DMS53 (cell line): ENCODE measurements at regions not wholly inside any gene's neighbourhood (a gene's known extent, or its start where the extent isn't known, plus 50 kb on each side); places are given as distances from the start of the nearest gene placed in this dataset.
A peak's percentile ranks its signal among the peaks of the same experiment; 100 is the strongest.

Experiments used
- DNase-seq: peaks from one replicate; lab custom pipeline; 2025; lab: John Stamatoyannopoulos, UW

DNA sequence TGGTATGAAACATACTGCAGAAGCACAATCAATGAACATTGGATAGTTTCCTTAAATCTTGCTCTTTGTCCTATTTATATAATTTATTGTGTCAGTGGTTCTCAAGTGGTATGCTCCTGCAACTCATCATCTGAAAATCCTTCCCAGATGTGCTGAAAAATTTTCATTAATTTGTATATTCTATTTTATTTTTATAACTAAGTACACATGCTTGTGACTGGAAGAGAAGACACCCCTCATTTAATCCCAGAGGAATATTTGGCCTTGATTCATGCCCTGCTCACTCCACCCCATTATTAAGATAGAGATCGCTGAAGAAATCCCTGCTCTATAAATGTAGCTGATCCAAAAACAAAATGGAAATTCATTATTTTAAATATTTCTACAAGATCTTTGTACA is 870.5 kb upstream of the CXADR start:
- DNase-seq, result no peak

DNA sequence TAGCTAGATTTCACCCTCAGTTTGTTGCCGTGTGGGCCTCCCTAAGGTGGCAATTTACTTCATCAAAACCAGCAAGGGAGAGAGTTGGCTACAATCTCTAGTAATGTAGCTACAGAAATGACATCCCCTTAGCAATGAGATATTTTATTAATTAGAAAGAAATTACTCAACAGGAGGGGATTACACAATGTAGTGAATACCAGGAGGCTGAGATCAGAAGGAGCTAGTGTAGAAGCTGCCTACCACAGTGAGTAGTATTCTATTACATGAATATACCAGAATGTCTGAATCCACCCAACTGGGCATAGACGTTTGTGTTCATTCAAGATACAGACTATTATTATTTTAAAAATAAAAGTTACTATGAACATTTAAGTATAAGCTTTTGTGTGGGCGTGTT is 868.2 kb upstream of the CXADR start:
- DNase-seq, result no peak

DNA sequence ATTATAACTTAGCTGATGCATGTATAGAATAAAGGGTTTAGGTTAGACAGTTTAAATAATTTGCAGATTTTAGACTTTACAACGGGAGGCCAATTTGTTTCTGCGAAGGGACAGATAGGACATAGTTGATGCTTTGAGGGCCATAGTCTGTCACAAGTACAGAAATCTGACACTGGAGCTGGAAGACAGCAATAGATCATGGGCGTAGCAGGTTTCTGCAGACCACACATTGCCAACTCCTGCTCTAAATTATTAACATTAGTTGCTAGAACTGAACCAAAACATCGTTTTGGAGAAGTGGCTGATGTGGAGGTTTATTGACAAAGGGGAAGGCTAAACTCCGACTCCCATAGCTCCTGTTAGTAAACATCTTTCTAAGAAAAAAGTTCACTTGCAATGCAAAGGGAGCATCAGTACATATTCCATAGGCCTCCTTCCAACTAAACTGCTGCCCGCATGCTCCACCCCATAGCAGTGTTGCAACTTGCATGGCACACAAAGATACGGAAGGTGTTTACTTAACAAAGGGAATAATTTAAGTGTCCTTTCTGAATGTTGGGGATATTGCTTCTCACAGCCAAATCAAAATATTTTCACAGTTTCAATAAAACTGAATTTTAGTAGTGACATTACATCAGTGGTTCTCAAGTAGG is 862.0 kb upstream of the CXADR start:
- no peak for DNase-seq

DNA sequence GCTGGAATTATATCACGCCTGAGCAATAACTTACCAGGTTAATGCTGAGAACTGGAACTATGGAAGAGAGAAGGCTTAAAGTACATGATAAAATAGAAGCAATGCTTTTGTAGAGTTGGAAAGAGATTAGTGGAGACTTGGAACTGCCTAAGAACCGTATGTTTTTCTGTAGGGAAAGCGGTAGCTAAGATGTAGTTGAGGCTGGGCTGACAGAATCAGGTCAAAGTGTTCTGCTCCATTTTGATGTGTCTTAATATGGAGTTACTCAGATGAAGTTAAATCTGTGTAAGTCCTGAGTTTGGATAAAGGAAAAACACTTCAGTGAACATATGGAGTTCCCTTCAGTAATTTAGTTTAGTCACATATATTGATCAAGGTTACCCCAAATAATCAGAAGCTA is 860.9 kb upstream of the CXADR start:
- DNase-seq, result no peak

DNA sequence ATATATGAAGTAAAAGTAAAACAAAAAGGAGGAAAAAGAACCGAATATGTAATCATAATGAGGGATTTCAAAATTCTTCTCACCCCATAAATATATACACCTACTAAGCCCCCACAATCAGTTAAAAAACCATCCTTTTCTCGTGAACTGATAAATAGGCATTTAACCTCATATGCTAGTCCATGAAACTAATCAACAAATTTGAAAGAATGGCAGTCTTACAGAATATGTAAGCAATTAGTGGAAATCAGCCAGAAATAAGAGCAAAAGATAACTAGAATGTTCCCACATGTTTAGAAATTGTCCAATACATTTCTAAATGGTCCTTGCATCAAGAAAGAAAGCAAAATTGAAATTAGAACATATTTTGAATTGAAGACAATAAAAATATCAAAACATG is 849.4 kb upstream of the CXADR start:
- no peak for DNase-seq

DNA sequence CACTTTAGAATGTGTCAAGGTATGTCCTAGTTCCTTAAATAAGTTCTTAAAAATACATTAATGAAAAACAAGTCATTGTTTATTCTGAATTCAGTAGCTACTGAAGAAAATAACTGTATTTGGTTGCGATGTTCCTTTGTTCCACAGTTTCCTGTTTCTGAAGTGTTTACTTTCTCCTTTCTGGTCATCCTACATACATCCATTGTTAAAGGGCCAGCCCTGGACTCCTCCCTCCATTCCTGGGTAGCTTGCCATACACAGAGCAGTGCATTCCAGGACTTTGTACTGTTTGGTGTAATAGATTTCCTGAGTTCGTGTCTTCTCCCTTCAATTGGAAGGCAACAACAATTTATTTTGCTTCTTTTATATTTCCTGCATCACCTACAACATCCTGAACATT is 845.4 kb upstream of the CXADR start:
- peak; percentile 68 for DNase-seq

DNA sequence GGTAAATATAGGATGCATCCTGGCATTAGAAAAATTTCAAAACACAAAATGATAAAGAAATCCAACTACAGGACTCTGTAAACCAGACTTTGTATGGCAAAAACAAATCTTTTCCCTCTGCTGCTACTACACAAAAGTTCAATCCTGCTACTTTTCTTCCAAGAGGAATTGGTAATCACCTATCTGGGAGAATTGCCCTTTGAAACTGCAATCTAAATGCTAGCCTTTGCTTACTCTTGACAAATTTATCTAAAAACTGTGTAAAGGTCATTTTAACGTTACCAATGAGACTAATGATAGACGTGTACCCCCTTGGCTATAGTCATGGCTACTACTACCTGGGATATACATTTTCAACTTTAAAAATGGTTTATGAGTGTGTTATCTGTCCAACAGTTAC is 837.9 kb upstream of the CXADR start:
- no peak for DNase-seq

DNA sequence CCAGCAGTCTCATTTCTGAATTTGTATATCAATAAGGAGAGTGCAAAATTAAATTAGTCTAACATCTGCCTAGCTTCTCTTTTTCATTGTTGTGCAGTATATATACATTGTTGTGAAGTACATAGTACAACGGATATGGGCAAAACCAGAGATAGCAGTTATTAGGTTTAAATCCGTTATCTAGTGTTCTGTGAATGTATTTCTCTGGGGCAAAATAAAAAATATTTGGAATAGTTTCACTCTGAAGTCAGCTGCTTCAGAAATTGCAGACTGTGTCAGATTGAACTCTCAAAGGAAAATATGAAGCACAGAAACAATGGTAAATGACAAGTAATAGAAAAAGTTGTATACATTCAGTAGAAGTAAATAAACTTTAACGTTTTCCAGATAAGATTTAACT is 836.5 kb upstream of the CXADR start:
- no peak for DNase-seq

DNA sequence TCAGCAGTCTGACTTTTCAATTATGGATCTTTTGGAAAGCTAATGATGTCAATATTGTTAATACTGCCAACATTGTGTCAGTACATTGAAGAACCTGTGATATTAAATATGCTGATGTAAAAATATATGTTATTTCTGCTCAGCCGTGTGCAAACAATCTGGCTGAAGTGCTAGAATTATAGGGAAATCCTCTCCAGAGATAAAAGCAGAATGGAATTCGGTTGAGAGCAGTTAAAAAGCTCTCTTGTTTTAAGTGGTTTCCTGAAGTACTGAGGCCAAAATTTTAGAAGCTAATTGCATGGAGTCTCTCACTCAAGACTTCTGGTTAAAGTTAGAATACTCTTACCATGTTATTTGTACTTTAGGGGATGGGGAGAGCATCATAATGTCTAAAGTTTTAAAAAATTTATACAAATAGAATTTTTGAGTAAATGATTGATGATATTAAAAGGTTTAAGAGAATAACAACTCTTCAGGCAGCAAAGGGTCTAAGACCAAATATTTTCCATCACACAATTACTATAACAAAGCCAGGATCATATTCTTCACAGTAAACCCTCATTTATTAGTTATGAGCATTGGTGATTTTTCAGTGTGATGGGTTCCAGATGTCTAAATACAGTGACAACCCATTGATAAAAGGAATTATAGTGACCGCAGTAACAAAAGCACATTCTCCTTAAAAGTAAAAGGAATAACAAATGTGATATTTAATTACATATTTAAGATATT is 834.2 kb upstream of the CXADR start:
- no peak for DNase-seq

DNA sequence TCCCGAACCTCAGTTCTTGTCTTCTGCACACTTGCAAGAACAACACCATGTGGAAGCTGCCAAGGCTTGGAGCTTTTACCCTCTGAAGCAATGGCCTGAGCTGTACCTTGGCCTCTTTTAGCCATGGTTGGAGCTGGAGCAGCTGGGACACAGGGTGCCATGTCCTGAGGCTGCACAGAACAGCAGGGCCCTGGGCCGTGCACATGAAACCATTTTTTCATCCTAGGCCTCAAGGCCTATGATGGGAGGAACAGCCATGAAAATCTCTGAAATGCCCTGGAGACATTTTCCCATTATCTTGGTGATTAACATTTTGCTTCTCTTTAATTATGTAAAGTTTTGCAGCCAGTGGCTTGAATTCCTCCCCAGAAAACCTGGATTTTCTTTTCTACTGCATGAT is 817.8 kb upstream of the CXADR start:
- no peak for DNase-seq

DNA sequence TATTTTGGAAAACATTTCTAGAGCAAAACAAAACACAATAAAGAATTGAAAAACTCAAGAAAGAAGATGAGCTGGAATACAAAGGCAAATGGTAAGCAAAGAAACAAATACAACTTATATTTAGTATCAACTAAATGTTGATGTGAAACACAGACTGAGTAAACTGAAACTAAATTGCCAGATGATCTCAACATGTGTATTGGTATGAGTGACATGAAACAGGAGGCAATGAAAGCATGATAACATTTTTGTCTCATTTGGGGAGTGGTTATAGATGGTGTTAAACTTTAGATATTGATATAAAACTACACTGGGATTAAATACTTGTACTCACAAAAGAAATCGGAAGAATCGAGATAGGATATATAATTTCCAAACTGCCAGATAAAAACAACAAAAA is 805.6 kb upstream of the CXADR start:
- no peak for DNase-seq

DNA sequence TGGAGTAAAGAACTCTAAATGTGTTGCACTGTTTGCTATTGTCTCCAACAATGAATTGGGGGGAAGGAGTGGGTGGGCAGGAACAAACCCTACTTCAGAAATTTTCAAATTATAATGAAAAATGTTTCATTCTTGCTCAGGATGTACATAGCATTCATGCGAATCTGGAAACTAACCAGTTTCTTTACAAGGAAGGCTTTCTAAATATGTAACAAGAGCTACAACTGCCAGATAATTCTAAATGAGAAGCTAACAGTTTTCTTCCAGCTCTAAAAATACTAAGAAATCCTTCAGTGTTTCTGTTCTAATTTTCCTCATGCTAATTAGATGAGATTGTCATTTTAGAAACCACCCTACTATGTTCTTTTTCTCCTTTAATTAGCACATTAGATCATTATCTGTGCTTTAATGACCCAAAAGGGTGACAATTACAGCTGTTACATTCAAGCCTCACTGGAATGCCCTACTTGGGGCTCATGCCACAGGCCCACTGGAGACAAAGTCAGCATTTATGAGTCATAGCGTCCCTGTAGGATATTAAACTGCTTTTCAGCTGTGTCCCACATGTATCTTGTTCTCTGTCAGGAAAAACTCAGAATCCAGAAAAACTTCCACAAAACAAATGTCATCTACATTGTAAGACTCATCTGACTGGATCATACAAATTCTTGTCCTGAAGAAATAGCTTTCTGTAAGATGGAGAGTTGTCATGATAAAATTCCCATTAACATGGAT is 804.6 kb upstream of the CXADR start:
- DNase-seq, result no peak

DNA sequence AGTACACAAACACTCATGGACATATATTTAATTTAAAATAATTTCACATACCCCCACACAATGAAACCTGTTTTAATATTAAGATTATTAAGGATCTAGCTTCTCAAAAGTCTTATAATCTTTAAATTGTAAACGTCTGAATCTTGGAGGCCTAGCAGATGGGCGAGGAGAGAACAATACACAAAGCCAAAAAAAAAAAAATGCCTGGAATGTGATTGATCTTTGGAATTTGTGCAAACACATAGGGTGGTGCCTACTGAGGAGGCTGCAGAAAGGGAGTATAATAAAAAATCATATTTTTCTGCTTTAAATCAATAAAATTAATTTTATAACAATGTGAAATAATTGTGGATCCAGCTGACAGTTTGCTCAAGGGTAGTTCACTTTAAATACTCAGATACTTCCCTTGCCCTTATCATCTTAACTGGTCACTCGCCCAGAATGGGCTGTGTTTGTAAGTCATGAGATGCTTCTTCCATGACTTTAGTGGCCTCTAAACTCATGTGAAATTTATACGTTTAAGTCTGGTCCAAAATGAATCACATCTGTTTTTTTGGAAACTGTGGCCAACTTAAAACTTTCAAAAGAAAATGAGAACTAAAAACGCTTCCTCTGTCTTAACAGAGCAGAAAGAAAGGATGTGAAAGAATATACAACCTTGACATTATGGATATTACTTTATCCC is 802.8 kb upstream of the CXADR start:
- no peak for DNase-seq

DNA sequence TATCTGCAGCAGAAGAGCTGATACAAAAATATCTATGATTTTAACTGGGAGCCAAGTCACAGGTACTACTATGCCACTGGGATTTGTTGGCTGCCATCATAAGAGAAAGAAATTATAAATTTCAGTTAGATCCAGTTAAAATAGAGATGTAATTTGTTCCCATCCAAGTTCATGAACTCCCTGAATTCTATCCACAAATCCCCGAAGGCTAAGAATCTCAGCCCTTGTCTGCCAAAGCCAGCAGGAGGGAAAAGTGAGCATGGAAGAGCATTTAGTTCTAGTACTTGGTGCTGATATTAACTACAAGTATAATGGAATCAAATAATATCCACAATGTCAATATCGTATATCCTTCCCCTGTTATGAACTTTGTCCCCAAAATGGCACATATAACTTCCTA is 801.1 kb upstream of the CXADR start:
- DNase-seq, result no peak

DNA sequence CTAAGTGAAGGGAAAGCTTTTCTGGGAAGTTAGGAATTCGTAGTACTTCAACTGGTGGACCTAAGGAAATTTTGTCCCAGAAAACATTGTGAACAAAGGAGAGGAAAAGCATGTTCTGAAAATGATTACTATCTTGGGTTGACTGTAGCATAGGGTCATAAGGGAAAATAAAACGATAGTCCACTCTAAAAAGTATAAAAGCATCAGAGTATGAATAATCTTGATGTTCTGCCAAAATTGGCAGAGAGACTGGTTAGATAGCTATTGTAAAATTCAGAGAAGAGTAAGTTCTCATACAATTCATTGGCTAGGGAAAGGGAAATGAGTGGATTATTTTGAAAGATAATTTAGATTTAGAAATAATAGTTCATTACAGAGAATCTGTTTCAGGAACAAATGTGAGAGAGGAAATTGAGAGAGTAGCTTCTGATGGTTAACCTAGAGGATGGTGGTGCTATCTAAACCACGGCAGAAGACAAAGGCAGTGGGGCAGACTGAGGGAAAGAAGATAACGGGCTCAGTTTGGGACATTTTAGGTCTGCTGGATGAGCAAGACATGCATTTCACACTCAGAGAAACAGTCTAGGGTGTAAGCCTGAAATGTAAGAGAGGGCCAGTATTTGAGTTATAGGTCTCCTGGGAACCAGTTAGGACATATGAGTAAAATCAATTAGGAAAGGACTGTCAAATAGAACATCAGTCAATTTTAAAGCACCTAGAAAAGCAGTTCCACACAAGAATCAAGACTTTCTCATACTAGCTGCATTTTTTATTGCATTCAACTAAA is 799.3 kb upstream of the CXADR start:
- DNase-seq, result no peak

DNA sequence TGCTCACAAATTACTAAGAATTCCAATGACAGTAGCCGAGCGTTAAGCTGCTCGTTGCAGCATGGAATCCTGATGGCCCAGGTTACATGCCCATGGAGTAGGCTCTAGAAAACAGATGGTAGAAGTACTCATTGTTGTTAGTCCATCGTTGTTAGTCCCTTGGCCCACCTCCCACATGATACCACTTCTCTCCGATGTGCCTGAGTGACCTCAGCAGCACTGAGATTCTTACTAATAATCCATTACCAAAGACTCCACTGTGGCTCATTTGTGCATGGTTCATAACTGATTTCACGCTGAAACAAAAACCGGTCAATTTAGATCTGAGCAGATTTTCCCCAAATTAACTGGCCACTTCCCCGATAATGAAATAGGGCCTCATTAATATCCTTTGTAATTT is 772.3 kb upstream of the CXADR start:
- no peak for DNase-seq

DNA sequence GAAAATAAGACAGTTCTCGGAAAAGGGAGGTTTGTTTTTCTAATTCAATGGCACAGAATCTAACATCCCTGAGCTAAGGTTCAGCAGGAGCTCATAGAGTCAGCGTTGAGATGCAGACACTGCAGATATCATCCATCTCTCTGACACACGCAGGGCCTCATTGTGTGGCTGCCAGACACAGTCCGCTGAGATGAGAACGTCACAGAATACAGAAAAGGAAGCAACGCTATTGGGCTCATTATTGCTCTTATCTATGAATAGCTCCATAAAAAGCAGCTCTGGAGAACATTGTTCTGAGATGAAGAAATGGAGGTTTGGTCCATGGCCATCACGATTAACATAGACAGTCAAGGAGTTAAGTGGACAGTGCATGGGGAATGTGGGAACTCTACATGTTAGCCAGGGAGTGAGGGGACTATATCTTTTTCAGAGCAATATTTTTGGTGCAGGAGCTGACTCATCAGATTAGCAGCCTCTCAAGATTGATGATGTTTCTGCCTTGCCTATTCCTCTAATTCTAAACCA is 771.6 kb upstream of the CXADR start:
- no peak for DNase-seq

DNA sequence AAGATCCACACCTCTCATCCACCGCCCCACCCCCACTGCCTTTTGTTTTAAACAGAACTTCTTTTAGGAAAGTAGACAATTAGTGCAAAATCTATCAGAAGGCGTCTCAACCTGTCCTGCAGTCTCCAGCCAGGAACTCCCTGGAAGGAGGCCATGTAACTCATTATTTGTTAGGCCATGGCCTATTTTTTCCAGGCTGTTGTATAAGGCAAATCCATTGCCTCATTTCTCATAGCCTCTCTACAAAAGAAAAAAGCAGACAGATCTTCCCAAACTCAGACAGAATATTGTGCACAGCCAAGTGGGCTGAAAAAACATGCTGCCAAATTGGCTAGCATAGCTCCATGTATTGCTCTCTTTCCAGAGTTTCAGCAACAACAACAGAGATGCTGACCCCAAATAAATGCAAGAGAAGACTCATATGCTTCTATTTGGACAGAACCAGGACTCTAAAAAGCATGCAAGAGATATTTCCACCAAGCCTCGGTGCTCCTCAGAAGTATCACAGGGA is 770.7 kb upstream of the CXADR start:
- DNase-seq, result no peak

DNA sequence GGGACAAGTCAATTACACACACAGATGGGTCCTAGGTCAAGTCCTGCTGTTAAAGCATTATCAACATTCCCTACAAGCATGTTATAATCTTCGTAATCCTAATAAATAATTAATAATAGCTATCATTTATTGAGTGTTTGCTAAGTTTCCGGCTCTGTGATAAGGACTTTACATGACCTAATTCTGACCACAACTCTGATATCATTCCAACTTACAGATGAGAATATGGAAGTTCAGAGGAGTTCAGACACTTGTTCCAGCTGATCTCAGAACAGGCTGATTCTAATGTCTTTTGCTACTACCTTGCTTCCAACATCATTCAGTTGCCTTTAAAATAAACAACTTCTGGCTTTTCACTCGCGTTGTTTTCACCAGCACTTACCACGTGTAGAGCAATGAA is 770.1 kb upstream of the CXADR start:
- DNase-seq, result no peak

DNA sequence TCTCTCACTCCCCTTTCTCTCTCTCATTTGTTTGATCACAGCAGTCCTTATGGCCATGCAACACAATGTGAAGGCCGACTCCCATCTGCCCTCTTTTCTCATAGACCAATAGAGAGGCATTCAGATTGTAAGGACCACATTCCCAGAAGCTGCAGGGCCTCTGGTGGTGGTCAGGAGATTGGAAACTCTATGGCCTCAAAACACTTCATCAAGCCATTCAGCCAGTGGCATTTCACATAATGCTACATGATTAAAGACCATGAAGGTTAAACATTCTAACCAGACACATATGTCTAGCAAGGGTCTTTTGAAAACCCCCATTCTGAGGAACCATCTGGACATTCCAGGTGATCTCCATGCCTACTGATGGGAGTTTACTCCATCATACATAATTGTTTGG is 769.5 kb upstream of the CXADR start:
- DNase-seq, result no peak

DNA sequence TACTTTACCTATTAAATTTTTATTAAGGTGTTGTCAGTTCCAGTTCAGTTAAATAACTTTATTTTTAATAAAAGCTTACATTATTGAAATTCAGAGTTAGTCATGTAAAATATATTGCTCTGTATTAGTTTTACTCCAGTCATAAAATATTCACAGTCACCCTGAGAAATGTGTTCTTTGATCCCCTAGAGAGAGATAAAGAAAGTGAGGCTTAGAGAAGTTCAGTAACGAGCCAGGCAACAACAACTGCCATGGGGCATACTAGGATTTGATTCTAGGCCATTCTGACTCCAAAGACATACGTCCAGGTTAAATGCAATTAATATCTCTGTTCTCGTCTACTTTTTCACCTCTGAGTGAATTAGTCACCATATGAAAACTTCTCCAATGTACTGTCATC is 761.9 kb upstream of the CXADR start:
- DNase-seq, result no peak
